CD14-positive monocyte (primary cell): ENCODE measurements at regions not wholly inside any gene's neighbourhood (a gene's known extent, or its start where the extent isn't known, plus 50 kb on each side); places are given as distances from the start of the nearest gene placed in this dataset.

Experiments used
- DNase-seq, 3 donors: peaks; one replicate each; pipeline ENCODE4 v3.0.0-alpha.2; 2011 to 2022
- H2AFZ ChIP-seq: 2 replicates; pipeline ENCODE4 v1.6.0; 2012; ENCODE audit warnings: mild to moderate bottlenecking, low read depth, low read length, inconsistent platforms; ENCODE audit not compliant: insufficient read depth, poor library complexity, severe bottlenecking
- H3K27ac ChIP-seq, 2 donors: 1 replicate in 1 of 2; 2 replicates in 1 of 2; pipeline ENCODE4 v1.5.1; 2012 to 2013; ENCODE audit warnings: low read length in 2 of 2, control low read depth in 1 of 2, inconsistent platforms in 1 of 2, low read depth in 1 of 2, mild to moderate bottlenecking in 1 of 2
- H3K27me3 ChIP-seq, 2 donors: one replicate each; pipeline versions ENCODE4 v1.6.0 to v1.6.1; 2011 to 2013; ENCODE audit warnings: low read length in 2 of 2; ENCODE audit not compliant: control insufficient read depth in 2 of 2, insufficient read depth in 2 of 2
- H3K36me3 ChIP-seq, 2 donors: replicated peaks in 1 of 2; 1 replicate in 1 of 2; 2 replicates in 1 of 2; pipeline versions ENCODE4 v1.5.1 to v1.6.1; 2012 to 2013; ENCODE audit warnings: low read length in 2 of 2, control low read depth in 1 of 2, inconsistent platforms in 1 of 2, mild to moderate bottlenecking in 1 of 2; ENCODE audit not compliant: insufficient read depth in 2 of 2, control insufficient read depth in 1 of 2
- H3K4me1 ChIP-seq, 2 donors: 1 replicate in 1 of 2; 2 replicates in 1 of 2; pipeline versions ENCODE4 v1.5.1 to v1.6.1; 2012 to 2013; ENCODE audit warnings: low read length in 2 of 2, control low read depth in 1 of 2, inconsistent platforms in 1 of 2, mild to moderate bottlenecking in 1 of 2, moderate library complexity in 1 of 2; ENCODE audit not compliant: insufficient read depth in 2 of 2, control insufficient read depth in 1 of 2
- H3K4me2 ChIP-seq: replicated peaks from 2 replicates; pipeline ENCODE3; 2012; ENCODE audit warnings: low read length, moderate library complexity, mild to moderate bottlenecking; ENCODE audit not compliant: poor library complexity, severe bottlenecking; ENCODE audit errors: extremely low read depth
- H3K4me3 ChIP-seq, 3 experiments: fragments of 200-600 bp in 1 of 3; sonication (generic) in 1 of 3; replicated peaks in 1 of 3; 1 replicate in 2 of 3; 2 replicates in 1 of 3; pipeline ENCODE4 v1.5.1; 2011 to 2013; ENCODE audit warnings: low read length in 3 of 3, mild to moderate bottlenecking in 3 of 3, control low read depth in 2 of 3, low read depth in 2 of 3, inconsistent platforms in 1 of 3, moderate library complexity in 1 of 3
- H3K79me2 ChIP-seq: 2 replicates; pipeline ENCODE4 v1.6.0; 2012; ENCODE audit warnings: mild to moderate bottlenecking, control low read depth, inconsistent platforms, low read length, moderate library complexity; ENCODE audit not compliant: insufficient read depth
- H3K9ac ChIP-seq: 2 replicates; pipeline ENCODE4 v1.6.0; 2017; ENCODE audit warnings: low read length, mild to moderate bottlenecking; ENCODE audit not compliant: insufficient read depth, poor library complexity, severe bottlenecking
- H3K9me3 ChIP-seq, 2 donors: replicated peaks in 1 of 2; 1 replicate in 1 of 2; 2 replicates in 1 of 2; pipeline versions ENCODE4 v1.5.1 to v1.6.1; 2012 to 2013; ENCODE audit warnings: low read length in 2 of 2, control low read depth in 1 of 2; ENCODE audit not compliant: control insufficient read depth in 1 of 2, insufficient read depth in 1 of 2
- H4K20me1 ChIP-seq: 2 replicates; pipeline ENCODE4 v1.6.0; 2012; ENCODE audit warnings: mild to moderate bottlenecking, low read length, control low read depth, moderate library complexity; ENCODE audit not compliant: insufficient read depth
- H3K27ac Mint-ChIP-seq, 7 donors: one replicate each; pipeline ENCODE4 v1.8.0; 2020; ENCODE audit warnings: mild to moderate bottlenecking in 7 of 7, mixed read lengths in 7 of 7, moderate library complexity in 6 of 7, inconsistent platforms in 2 of 7
- H3K27me3 Mint-ChIP-seq, 3 donors: one replicate each; pipeline ENCODE4 v1.8.0; 2021 to 2022; ENCODE audit warnings: low read depth in 3 of 3, mild to moderate bottlenecking in 3 of 3, mixed read lengths in 3 of 3, moderate library complexity in 3 of 3, inconsistent platforms in 1 of 3
- H3K36me3 Mint-ChIP-seq, 2 donors: one replicate each; pipeline ENCODE4 v1.8.0; 2020; ENCODE audit warnings: mixed read lengths in 2 of 2, inconsistent platforms in 1 of 2, mild to moderate bottlenecking in 1 of 2
- H3K4me1 Mint-ChIP-seq: one replicate; pipeline ENCODE4 v1.8.0; 2020; ENCODE audit warnings: mild to moderate bottlenecking, mixed read lengths
- H3K4me3 Mint-ChIP-seq, 2 donors: one replicate each; pipeline ENCODE4 v1.8.0; 2020; ENCODE audit warnings: mild to moderate bottlenecking in 2 of 2, mixed read lengths in 2 of 2, moderate library complexity in 1 of 2
- H3K9me3 Mint-ChIP-seq, 7 donors: one replicate each; pipeline ENCODE4 v1.8.0; 2020 to 2022; ENCODE audit warnings: mixed read lengths in 7 of 7, mild to moderate bottlenecking in 6 of 7, moderate library complexity in 6 of 7, inconsistent platforms in 2 of 7
- CTCF ChIP-seq: fragments of 200-600 bp; IDR thresholded peaks from one replicate; pipeline ENCODE4 v1.8.0; 2022; ENCODE audit warnings: antibody characterized with exemption, mild to moderate bottlenecking
- WGBS: methylation state at CpG from one replicate; pipeline ENCODE4 v1.1.5; 2013; ENCODE audit warnings: missing lambda C conversion rate; ENCODE audit not compliant: insufficient coverage; 5-methylcytosine and 5-hydroxymethylcytosine counted together
- intact Hi-C, 2 donors: fragments of 100-400 bp; cut with micrococcal nuclease; formaldehyde crosslinking; loops; one replicate each; pipeline versions ENCODE4 v1.15.0 to v1.15.1; 2023

GRCh38 chr18:11245879-11246278, 96.5 kb upstream of the PIEZO2 start:
- no peak for TF ChIP-seq CTCF
- DNase-seq, result no peak
- Histone ChIP-seq H4K20me1 (no peaks in the 10 kb centered on the region), H3K79me2 (no peaks in the 10 kb centered on the region), H3K4me2 (no peak overlapping the region), H3K27ac (no peak overlapping the region), H3K9me3 (no peaks in the 10 kb centered on the region), H2AFZ (no peak overlapping the region), H3K4me3 (no peak overlapping the region), H3K4me1 (no peaks in the 10 kb centered on the region), H3K9ac (no peak overlapping the region), H3K36me3 (no peaks in the 10 kb centered on the region), H3K27me3 (no peaks in the 10 kb centered on the region)
- no CpG with 5 or more reads among the region's 2 CpGs for WGBS
- H3K27ac Mint-ChIP-seq, result no peak overlapping the region
- intact Hi-C loops, result no loop called here
- H3K4me1 Mint-ChIP-seq, result no peaks in the 10 kb centered on the region
- H3K27me3 Mint-ChIP-seq, result peaks cover 0 to 3% (median 2%) of the 10 kb centered on the region in 3 donors
- no peak overlapping the region for H3K4me3 Mint-ChIP-seq
- no peaks in the 10 kb centered on the region for H3K36me3 Mint-ChIP-seq
- H3K9me3 Mint-ChIP-seq, result peaks cover 0 to 5% (median 2%) of the 10 kb centered on the region in 7 donors

GRCh38 chr18:11237484-11237883, 88.1 kb upstream of the PIEZO2 start:
- no peaks in the 10 kb centered on the region for H3K27me3 Mint-ChIP-seq
- intact Hi-C loops, result no loop called here

More at GRCh38 chr18:11237484-11237883, 88.1 kb upstream of the PIEZO2 start:
- Histone ChIP-seq H3K4me2 (no peak overlapping the region), H3K27ac (no peak overlapping the region), H3K4me3 (no peak overlapping the region), H3K9ac (no peak overlapping the region), H4K20me1 (no peaks in the 10 kb centered on the region), H3K79me2 (no peaks in the 10 kb centered on the region), H3K4me1 (no peaks in the 10 kb centered on the region), H3K27me3 (no peaks in the 10 kb centered on the region), H2AFZ (no peak overlapping the region), H3K9me3 (no peaks in the 10 kb centered on the region), H3K36me3 (no peaks in the 10 kb centered on the region)
- DNase-seq, result no peak
- no peak for TF ChIP-seq CTCF
- no peak overlapping the region for H3K27ac Mint-ChIP-seq
- H3K4me1 Mint-ChIP-seq, result no peaks in the 10 kb centered on the region
- WGBS, result 100% methylated on average over 1 of the region's 2 CpGs
- H3K36me3 Mint-ChIP-seq, result no peaks in the 10 kb centered on the region
- H3K4me3 Mint-ChIP-seq, result no peak overlapping the region
- peaks cover 0 to 5% (median 0%) of the 10 kb centered on the region in 7 donors for H3K9me3 Mint-ChIP-seq
